Activated CD4-positive, alpha-beta T cell treated with anti-CD3 and anti-CD28 coated beads, Interleukin-2, amount 50 U/mL, for 16 hours (primary cell): ENCODE measurements at regions not wholly inside any gene's neighbourhood (a gene's known extent, or its start where the extent isn't known, plus 50 kb on each side); places are given as distances from the start of the nearest gene placed in this dataset.

Experiments
- DNase-seq: peaks from one replicate; pipeline ENCODE4 v3.0.0-alpha.2; 2020

DNA sequence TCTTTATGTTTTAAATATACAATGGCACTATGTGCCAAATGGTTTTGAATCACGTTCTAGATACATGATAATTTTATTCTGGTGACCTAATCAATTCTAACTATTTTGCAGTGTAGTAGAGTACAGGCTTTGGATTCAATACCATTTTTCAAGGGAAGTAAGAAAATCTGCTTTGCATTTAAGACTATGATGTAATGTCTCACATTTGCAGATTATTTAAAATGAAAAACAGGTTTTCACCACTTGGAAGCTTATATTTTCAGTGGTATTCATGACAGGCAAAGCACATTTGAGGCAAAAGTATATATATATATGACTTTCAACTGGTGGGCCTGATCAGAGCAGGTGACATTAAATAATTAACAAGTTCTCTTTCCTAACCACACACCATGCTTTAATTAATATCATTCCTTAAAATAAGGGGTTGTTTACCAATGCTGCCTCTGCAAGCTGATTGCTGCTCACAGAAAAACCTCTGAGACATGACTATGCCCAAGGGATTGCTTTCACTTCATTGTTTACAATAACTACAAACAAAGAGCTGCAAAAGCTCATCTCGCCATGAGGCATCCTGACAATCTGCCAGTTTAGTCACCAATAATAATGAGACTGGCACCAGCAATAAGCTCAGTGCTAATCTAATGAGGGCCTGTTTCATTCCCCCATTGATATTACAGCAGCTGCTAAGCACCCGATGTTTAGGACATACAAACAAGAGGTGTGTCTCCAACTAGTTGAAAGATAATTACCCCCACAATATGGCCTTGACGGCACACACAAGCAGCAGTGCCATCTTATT lies 1176.0 kb upstream of the GJE1 start:
- no peak for DNase-seq

DNA sequence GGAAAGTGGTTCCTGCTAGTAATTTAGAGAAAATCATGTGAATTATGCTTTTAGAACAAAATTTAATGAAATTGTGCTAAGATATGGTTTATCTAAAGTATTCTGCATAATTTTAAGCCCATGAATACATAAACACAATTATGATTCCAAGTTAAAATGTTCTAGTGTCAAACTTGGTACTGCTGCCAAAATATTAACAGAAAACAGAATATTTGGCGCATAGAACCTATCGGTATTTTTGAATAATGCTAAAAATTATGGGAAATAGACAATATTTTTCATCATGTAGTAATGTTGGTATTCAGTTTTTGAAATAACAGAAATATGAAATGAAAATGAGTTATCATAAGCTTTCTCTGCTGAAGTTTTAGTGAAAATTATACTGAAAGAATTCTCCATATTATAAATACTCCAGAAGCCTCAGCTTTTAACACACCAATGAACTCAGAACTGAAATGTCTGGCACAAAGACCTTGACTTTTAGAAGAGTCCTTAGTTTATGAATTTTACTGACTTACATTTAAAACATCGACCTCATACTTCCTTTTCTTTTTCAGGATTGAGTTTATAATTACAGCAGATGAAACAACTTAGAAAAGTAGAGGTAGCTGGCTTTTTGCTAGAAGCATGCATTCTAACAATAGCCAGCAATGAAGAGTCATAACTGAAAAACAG lies 1192.3 kb upstream of the GJE1 start:
- no peak for DNase-seq

DNA sequence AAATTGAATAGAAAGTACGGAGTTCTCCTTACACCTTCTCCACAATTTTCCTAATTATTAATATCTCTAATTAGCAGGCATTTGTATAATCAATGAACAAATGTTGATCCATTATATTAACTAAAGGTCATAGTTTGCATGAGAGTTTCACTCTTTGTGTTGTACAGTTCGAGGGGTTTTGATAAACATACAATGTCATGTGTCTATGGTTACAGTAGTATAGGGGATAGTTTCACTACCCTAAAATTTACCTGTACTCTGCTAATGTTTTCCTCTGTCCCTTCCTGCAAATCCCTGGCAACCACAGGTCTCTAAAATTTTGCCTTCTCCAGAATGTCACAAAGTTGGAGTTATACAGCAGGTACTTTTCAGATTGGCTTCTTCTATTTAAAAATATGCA lies 1199.8 kb upstream of the GJE1 start:
- no peak for DNase-seq

DNA sequence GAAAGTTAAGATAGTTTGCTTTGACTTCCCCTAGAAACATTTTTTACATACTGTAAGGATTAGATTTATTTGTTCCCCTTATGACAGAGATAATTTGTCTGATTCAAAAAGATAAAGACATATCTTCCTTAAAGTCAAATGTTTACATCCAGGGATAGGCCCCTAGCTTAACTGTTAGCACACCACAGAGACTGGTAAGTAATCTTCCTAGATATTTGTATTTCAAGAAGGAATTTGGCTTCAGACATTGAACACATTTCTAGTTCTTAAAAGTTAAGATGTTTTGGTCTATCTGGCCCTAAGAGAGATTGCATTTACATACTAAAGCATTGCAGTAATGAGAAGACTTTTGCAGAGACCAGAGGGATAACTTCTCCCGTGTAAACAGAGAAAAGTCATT lies 1201.1 kb upstream of the GJE1 start:
- no peak for DNase-seq

DNA sequence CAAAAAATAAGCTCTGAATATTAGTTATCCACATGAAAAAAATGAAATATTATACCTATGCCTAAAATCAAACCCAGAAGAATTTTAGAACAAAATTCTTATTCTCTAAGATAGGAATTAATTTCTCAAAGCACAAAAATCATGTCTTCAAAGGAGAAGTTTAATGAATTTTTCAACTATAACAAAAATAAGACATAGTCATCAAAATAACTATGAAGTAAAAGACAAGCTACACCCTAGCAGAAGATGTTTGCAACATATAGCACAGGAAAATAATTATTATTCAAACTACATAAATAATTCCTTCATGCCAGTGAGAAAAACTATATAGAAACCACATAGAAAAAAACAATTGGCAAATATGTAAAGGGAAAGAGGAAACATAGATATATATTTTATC lies 1203.6 kb upstream of the GJE1 start:
- DNase-seq, result no peak

DNA sequence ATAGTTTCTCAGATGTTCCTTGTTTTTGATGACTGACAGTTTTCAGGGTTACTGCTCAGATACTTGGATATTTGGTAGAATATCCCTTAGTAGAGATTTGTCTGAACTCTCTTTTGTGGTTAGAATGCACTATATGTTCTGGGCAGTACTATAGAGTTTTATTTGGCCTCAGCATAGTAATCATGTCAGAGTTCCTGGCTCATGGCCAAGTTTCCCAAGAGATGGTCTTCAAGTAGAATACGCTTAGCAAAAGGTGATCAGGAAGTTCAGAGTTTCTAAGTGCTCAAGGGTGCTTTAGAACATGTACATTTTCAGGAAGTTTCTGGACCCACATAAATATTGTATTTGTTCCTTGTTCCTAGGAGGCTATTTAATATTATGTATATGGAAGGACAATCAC lies 1209.7 kb upstream of the GJE1 start:
- DNase-seq, result no peak

DNA sequence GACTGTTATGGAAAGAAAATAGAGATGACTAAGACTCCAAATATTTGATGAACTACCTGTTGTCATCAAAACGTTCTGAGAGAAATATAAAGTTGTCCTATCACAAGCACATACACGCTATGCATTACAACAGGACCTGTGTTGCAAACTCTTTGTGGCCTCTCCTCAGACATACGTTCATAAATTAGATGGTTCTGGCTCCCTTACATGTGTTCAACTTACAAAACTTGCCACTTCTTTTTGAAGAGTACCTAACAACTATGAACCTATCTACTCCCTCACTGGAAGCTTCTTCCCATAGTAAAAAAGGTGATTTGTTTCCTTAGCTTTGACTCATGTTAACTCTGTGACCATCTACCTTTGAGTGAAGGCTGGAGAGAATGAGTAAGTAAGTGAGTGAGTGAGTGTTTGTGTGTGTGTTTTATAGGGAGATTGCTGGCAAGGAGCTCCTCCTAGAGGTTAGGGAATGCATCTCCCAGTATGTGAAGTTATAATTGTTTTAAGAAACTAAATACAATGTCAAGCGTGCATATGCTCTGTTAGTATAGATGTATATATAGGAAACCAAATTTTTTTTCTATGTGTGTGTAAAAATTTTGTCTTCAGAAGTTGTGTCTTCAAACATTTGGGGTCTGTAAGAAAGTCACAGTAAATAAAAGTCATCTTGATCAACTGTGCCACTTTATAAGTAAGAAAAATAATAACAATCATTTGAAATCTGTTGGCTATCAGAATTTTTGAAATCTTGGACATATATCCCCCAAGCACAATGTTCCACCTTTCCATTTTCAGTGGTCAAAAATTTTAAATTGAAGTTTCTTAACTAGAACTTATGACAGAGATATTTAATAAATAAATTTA lies 1211.1 kb upstream of the GJE1 start:
- DNase-seq, result peak; percentile 43

DNA sequence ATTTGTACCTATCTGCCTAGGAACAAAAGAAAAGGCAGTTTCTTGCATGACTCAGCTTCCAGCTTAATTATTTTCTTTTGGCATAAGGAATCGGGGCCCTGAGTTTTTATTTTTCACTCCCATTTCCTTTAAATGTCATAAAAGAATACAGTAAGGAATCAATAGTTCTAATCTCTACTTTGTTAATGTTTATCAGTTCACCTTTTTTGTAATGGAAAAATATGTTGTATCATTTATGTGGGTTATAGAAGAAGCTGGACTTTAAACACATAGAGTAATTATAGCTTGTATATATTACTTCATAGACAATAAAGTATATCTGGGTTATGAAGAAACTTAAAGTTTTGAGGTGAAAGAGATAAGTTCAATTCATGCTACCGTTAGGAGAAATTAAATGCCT lies 1214.8 kb upstream of the GJE1 start:
- no peak for DNase-seq

DNA sequence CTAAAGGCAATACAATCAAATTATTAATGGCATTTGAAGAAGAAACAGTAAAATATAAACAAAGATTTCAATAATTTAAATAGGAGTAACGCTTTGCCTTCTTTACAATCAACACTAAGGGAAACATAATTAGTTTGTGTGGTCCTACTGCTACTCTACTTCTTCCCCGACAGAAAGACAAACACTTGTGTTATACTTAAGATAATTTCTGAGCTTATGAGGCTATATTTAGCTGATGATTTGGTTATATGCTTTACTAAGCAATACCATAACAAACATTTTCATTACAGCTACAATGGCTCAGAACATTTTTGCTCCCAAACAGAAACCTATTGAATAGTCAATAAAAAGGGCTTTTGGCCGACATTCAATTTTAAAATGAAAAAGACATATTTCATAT lies 1217.2 kb upstream of the GJE1 start:
- DNase-seq, result no peak

DNA sequence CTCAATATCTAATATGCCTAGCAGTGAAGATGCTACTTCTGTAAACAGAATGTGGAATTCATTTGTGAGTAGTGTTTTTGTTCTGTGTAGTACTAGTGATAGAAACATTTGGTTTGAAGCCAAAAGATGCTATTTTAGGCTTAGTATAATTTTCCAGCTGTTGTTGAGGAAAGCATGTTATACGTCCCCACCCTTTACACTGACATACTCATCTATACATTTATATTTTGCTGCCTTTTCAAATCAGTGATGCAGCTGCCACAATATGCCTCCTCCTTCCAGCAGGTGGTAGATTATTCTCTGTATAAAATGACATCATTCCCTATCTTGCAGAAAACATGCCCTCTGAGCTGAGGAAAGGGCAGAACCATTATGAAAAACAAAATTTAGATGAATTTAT lies 1217.6 kb upstream of the GJE1 start:
- DNase-seq, result no peak

DNA sequence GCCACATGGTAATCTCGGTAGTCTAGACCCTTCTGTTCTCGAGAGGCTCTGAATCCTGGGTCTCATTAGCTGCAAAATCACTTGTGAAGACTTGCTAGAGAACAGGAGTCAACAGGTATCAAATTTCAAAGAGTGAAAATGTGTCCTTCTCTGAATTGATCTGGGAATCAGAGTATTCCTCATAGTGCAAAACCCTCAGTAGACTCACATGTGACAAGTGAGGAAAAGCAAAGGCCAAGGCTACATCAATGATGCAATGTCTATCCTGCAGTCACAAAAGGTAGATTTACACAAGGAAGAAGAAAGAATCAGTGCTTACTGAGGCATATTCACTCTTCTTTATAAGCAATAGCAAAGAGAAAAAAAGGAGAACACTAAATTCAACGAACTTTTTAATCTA lies 1220.0 kb upstream of the GJE1 start:
- DNase-seq, result no peak

DNA sequence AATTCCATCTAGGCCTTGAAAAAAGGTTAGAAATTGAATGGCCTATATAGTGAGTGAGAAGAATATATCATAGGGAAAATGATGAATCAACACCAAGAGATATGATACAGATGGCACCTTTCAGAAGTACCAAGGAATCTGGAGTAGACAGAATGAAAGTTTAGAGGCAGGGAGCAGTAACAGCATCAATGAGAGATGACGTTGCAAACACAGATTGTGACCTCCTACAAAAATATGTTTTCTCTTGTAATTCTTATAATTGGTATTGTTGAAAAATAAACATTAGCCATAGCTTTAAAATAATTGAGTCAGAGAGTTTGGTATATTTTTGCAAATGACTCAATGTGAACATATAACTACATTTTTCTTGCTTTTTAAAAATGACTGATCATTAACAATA lies 1223.1 kb upstream of the GJE1 start:
- no peak for DNase-seq

DNA sequence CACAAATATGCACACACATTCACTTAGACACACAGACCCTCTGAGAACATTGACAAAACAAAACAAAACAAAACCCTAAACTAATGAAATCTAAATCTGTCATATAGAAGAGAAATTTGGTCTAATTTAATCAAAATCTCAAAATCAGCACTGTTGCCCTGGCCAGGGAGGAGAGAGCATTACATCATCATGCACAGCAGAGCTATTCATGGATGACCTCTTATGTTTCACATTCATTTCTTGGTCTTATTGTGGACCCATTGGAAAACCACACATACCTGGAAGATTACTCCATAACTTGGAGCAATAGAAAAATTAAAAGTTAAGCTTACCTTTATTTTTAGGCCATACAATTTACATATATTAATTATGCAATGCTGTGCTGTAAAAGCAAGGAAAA lies 1223.6 kb upstream of the GJE1 start:
- DNase-seq, result no peak

DNA sequence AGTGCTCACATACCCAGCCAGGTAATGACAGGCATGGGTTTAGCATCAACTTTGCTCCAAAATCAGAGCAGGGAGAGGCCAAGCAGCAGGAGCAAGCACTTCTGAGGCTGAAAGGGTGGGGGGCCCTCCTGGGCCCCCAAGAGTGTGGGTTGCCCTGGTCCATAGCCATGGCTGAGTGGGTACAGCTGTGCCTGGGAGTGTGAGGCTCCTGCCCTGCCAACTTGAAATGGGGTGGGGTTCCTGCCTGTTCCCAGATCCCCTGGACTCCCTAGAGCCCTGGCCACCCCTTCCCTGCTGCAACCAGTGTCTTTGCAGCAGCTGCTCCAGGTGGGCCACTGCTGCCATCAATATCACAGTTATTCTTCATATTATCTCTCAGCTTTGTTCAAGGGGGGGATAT lies 1224.2 kb upstream of the GJE1 start:
- DNase-seq, result no peak

DNA sequence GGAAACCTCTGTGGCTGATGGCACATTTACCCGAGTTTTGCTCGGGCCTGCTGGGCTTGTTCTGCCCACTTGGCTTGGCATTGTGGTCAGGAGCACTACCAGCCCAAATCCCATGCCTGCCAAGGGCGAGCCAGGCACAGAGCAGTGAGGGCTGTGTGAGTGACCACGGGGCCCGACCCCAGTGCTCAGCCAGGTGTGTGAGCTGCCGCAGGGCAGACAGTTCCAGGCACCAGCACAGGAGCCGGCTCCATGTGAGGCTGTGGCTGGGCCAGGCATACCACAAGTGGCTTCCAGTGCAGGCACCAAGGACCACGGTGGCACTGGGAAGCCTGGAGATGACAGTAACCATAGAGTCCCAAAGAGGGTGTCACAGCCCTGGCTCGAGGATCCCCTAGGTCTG lies 1225.5 kb upstream of the GJE1 start:
- DNase-seq, result no peak

DNA sequence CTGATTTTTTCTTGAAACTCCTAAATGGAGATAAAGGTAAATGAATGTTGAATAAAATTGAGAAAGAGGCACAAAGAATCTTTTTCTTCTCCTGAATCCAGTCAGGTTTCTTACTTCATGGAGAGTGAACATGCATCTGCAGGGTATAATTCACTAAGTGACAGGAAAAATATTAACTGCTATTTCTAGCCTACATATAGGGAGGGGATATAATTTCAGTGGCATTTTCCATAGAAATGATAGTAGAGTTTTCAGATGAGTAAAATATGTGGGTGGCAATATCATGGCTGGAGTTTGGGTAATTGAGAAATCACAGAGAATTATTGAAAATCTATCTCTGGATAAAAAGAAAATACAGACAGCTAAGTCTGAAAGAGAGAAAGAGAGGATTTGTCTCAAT lies 1227.0 kb upstream of the GJE1 start:
- DNase-seq, result no peak

DNA sequence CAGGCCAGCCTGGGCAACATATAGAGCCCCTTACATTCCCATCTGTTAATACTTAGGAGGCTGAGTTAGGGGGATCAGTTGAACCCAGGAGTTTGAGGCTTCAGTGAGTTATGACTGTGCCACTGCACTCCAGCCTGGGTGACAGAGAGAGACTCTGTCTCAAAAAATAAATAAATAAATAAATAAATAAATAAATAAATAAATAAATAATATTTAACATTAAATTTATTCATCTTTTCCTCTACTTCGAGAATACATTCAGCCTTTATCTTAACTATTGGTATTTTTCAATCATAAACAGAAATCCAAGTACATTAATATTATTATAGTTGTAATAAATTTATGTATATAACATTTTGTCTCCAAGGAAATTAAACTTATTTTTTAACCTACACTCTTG lies 1227.7 kb upstream of the GJE1 start:
- DNase-seq, result no peak

DNA sequence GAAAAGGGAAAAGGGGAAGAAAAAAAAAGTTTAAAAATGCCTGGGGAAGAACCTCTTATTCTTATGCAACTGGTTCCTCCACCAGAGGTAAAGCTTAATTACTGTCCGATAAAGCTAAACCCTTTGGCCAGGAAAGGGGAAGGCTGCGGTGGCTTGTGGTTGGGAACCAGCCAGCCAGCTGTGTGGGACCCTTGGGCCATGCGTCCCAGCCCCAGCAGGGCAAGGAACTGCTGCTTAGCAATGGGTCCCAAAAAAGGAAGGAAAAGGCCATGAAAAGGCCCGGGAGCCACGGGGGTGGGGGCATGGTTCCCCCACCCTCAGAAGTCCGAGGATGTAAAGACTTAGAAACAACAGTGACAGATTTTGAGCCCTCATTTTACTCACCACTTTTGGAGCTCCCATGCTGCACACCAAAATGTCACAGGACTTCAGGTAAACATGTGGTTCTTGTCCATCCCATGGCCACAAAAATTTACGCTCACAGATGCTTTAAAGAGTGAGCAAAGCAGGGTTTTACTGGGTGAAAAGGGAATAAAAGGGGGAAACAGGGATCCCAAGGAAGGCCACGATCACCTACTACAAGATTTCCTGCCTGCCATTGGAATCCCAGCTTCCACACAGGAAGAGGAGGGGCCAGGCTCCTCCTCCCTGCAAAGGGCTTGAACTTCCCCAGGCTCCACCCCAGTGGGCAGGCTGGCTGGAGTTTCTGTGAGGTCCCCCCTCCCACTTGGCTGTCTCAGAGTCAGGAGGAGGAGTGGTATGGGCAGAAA lies 1234.7 kb upstream of the GJE1 start:
- no peak for DNase-seq

DNA sequence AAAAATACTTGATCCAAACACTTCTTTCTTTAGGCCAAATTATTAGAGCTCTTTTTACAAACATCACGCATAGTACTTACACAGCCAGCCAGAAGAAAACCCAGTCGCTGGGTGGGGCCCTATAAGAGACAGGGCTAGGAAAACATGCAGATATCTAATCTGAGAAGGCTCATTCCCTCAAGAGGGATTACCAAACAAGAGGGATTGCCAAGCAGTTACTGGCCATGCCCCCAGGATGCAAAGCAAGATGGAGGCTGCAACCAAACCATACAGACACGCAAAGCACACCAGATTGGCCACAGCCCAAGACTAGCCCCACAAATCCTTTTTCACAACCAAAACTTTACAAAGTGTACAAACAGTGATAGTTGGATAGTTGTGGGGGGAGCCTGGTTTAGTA lies 1235.4 kb upstream of the GJE1 start:
- DNase-seq, result no peak

DNA sequence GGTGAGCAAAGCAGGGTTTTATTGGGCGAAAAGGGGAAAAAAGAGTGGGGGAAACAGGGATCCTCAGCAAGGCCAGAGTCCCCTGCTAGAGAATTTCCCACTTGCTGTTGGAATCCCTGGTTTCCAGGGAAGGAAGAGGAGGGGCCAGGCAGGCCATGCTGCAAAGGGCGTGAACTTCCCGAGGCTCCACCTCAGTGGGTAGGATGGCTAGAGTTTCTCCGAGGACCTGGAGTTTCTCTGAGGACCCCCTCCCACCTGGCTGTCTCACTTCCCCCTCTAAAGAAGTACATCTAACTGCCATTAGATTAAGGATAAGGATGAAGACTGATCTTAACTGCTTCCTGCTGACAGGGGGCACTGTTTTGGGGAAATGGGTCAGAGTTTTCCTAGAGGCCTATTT lies 1239.3 kb upstream of the GJE1 start:
- no peak for DNase-seq

DNA sequence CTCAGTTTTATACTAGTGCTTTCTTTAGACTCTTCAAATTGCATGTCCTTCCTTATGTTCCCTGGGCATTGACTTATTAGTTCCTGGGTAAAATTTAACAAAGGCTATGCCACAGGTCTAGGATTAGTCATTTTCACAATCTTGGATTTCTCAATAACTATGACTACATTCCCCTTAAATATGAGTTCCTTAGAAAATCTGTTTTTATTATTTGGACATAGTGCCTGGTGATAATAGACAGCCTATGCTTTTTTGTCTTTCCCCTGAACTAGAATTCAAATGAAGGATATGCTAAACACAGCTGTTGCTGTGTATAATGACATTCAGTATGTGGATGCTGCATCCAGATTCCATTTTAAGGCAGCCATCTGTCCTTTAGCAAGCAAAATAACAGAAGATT lies 1252.8 kb upstream of the GJE1 start:
- no peak for DNase-seq

DNA sequence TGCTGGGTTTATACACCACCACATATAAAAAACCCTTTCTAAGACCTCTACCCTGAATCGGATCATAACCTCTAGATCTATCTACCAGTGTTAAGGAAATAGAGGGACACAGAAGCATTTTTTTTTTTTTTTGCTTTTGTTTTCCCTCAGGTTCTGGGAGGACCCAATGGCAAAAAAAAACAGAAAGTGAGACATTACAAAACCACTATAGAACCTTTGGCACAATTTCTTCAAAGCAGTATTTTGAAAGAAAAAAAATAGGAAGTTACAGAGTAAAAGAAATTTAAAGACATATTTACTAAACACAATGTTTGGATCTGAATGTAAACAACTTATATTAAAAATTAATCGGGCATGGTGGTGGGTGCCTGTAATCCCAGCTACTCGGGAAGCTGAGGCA lies 1258.7 kb upstream of the GJE1 start:
- no peak for DNase-seq

DNA sequence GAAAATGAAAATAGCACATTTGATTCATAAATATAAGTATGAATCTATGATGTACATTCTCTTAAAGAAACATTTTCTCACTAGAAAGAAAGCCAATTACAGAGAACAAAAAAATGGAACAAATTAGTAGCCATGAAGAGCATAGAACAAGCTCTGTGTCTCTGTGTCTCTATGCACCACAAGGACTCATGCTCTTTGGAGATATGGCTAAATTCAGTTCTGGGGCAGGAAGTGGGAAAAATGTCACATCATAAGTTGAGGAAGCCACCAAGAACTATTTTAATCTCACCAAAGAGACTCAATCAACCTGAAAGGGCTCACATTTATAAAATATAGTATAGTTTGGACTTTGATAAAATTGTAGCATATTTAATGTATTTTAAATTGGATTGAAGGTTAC lies 1259.8 kb upstream of the GJE1 start:
- no peak for DNase-seq
